ENCODE measurements at regions not wholly inside any gene's neighbourhood (a gene's known extent, or its start where the extent isn't known, plus 50 kb on each side); places are given as distances from the start of the nearest gene placed in this dataset.

DNA sequence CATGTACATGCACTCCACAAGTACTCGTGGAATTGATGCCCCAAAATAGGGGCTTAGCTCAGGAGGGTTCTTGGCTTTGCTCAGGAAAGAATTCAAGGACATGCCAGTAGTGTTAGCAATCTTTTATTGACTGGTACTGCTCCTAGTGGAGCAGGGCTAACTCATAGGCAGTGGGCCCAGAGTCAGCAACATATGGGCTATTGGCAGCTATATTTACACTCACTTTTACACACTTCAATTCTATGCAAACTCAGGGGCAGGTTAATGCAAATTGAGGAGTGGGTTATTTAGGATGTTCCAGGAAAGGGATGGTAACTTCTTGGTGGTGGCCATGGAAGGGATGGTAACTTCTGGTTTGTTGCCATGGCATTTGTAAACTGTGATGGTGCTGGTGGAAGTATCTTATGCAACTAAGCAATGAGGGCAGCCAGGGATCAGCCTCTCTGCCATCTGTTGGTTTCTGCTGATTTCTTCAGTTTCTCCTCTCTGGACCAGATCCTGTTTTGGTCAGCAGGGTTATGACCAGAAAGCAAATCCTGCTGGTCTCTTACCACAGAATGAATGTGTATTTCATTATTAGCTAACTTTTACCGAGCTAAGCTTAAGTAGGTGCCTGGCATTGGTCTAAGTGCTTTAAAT lies 69.2 kb upstream of the FAT1 start:
- BruUV-seq (replicated peaks): no TSS peak
- Histone ChIP-seq H4K91ac (ENCODE audit: insufficient read depth, low read depth, low read length) (peak overlapping the region; percentile 14; the same call in 1 of the 2 replicates), H3K4me1 (ENCODE audit: control insufficient read depth, insufficient read depth, low read length) (peaks cover 12% of the 10 kb centered on the region), H3K9ac (ENCODE audit: low read depth, low read length) (no peak overlapping the region), H2AFZ (replicated peaks; ENCODE audit: low read length, poor library complexity) (no peak overlapping the region), H2AK9ac (replicated peaks; ENCODE audit: low read depth, low read length, poor library complexity) (no peak overlapping the region), H3K79me1 (ENCODE audit: low read depth in 1 of 2, low read length in 2 of 2) (peaks cover 0 to 5% of the 10 kb centered on the region in 2 experiments; a peak in 1 of 4 replicates), H4K8ac (ENCODE audit: low read depth in 2 of 2, low read length in 2 of 2) (no peak overlapping the region), H3K14ac (replicated peaks; ENCODE audit: low read depth, low read length) (no peak overlapping the region), H2AK5ac (ENCODE audit: low read depth, low read length) (no peak overlapping the region), H4K5ac (ENCODE audit: low read depth, low read length) (no peak overlapping the region), H3K36me3 (ENCODE audit: control insufficient read depth, insufficient read depth, low read length) (no peaks in the 10 kb centered on the region), H2BK15ac (ENCODE audit: low read depth, low read length) (peak overlapping the region; percentile 39; the same call in 1 of the 3 replicates), H3K4ac (ENCODE audit: low read depth, low read length) (0 out of 2 replicates have a peak overlapping the region, but pooled peaks have one; percentile 35), H3K4me3 (ENCODE audit: insufficient read depth, low read depth, low read length) (no peak overlapping the region), H3K23ac (ENCODE audit: low read depth, low read length) (no peak overlapping the region), H3K27me3 (ENCODE audit: control insufficient read depth, insufficient read depth, low read length) (no peaks in the 10 kb centered on the region), H3K9me1 (ENCODE audit: insufficient read depth, low read length) (peaks cover 10% of the 10 kb centered on the region), H2BK20ac (ENCODE audit: low read depth, low read length) (peak overlapping the region; percentile 27), H4K20me1 (ENCODE audit: insufficient read depth, low read length) (no peaks in the 10 kb centered on the region), H2BK5ac (ENCODE audit: low read depth, low read length, poor library complexity, severe bottlenecking) (no peak overlapping the region), H2BK120ac (ENCODE audit: low read depth, low read length) (peak overlapping the region; percentile 50), H3K4me2 (ENCODE audit: low read depth, low read length) (no peak overlapping the region), H3K18ac (ENCODE audit: low read depth, low read length) (no peak overlapping the region), H3K9me3 (ENCODE audit: control insufficient read depth, insufficient read depth, low read length) (no peaks in the 10 kb centered on the region), H3K56ac (ENCODE audit: extremely low read depth, insufficient read depth, low read length) (no peak overlapping the region), H3K27ac (ENCODE audit: insufficient read depth, low read length) (no peak overlapping the region)
- ATAC-seq (ENCODE audit: low read depth): peak; percentile 47
- intact Hi-C loops (cut with micrococcal nuclease) (no loop called here), dilution Hi-C loops (cut with HindIII; ENCODE audit: low sequenced_read_pairs, unreplicated experiment) (no loop called here), in situ Hi-C loops (cut with MboI; ENCODE audit: low sequenced_read_pairs) (no loop called here)
- TF ChIP-seq MAZ (IDR thresholded peaks at IDR 0.05; ENCODE audit: borderline replicate concordance, low read depth, low read length): no peak
- TF ChIP-seq CEBPB (IDR thresholded peaks at IDR 0.05; ENCODE audit: low read depth, low read length): peak; percentile 57
- DNase-seq: peak; percentile 68
- POLR2A ChIA-PET (ENCODE audit: unreplicated experiment): no interaction called here
- WGBS, 2 experiments (ENCODE audit: extremely low coverage in 2 of 2, insufficient read length in 1 of 2): no CpG with 5 or more reads among the region's 2 CpGs
- CTCF ChIA-PET: interaction anchor here (0.9 to 2.0 kb wide), 3 partner anchors 9 to 24 kb away, joined by 4 to 10 read pairs (median 7); no protein-coding TSS in a partner anchor
